A549 (cell line): ENCODE measurements at regions not wholly inside any gene's neighbourhood (a gene's known extent, or its start where the extent isn't known, plus 50 kb on each side); places are given as distances from the start of the nearest gene placed in this dataset.

ENCODE experiments used
- CTCF ChIP-seq: fragments of >200 bp; sonication (Bioruptor Twin); formaldehyde crosslinking; IDR thresholded peaks from 3 replicates; pipeline ENCODE4 v1.5.1; 2016
- E2F6 ChIP-seq: IDR thresholded peaks from 2 replicates; pipeline ENCODE4 v1.6.1; 2012; ENCODE audit warnings: low read depth, borderline replicate concordance
- EP300 ChIP-seq, 2 experiments: fragments of >200 bp; sonication (Bioruptor Twin); formaldehyde crosslinking; IDR thresholded peaks; 2 replicates in 1 of 2; 3 replicates in 1 of 2; pipeline ENCODE4 v1.6.1; 2016 to 2017
- HOXB5 ChIP-seq: fragments of 250-450 bp; sonication (Bioruptor Pico); IDR thresholded peaks from 2 replicates; pipeline ENCODE4 v1.5.0; 2020; ENCODE audit warnings: mild to moderate bottlenecking, moderate library complexity
- MAX ChIP-seq: IDR thresholded peaks from 2 replicates; pipeline ENCODE4 v1.6.1; 2012
- MYC ChIP-seq: IDR thresholded peaks from 2 replicates; pipeline ENCODE4 v1.6.1; 2012; ENCODE audit warnings: mild to moderate bottlenecking, inconsistent platforms, low read length, improper control_type of control experiment, borderline replicate concordance
- POLR2A ChIP-seq: IDR thresholded peaks from 2 replicates; pipeline ENCODE4 v1.6.1; 2012; ENCODE audit warnings: mild to moderate bottlenecking, low read length
- RFX5 ChIP-seq: fragments of 450-650 bp; IDR thresholded peaks from 2 replicates; pipeline ENCODE4 v1.7.1; 2014; ENCODE audit warnings: antibody characterized with exemption, mild to moderate bottlenecking, moderate library complexity
- SREBF2 ChIP-seq: fragments of 450-650 bp; IDR thresholded peaks from 2 replicates; pipeline ENCODE4 v1.6.1; 2014; ENCODE audit warnings: mild to moderate bottlenecking, moderate library complexity

- TF ChIP-seq MYC = no peak
- no peak for TF ChIP-seq HOXB5 (CRISPR knock-in tag)
- TF ChIP-seq SREBF2 = no peak
- TF ChIP-seq CTCF = no peak
- TF ChIP-seq RFX5 = no peak
- no peak for TF ChIP-seq POLR2A
- TF ChIP-seq MAX = no peak
- TF ChIP-seq E2F6 = no peak
- TF ChIP-seq EP300 (IDR thresholded peaks at IDR 0.05) = no peak
Measured at GRCh38 chr7:21260939-21261338, 166.9 kb upstream of the SP4 start.
